Endothelial cell (in vitro differentiated cells): ENCODE measurements at regions not wholly inside any gene's neighbourhood (a gene's known extent, or its start where the extent isn't known, plus 50 kb on each side); places are given as distances from the start of the nearest gene placed in this dataset.
"Not testable (repeated sequence)": the region's sequence is repeated elsewhere in the genome, so short reads cannot be mapped to it uniquely, and the experiment has no call there.

ENCODE experiments used
- DNase-seq: peaks from one replicate; pipeline ENCODE4 v3.0.0; 2021; ENCODE audit warnings: low spot score
- H3K27ac Mint-ChIP-seq: one replicate; pipeline ENCODE4 v1.8.0; 2021; ENCODE audit warnings: mixed read lengths, inconsistent platforms; ENCODE audit not compliant: unreplicated experiment
- H3K27me3 Mint-ChIP-seq: one replicate; pipeline ENCODE4 v1.8.0; 2021; ENCODE audit warnings: mild to moderate bottlenecking, moderate library complexity, mixed read lengths, inconsistent platforms; ENCODE audit not compliant: unreplicated experiment
- H3K36me3 Mint-ChIP-seq: one replicate; pipeline ENCODE4 v1.8.0; 2021; ENCODE audit warnings: mild to moderate bottlenecking, low read depth, mixed read lengths, inconsistent platforms; ENCODE audit not compliant: unreplicated experiment
- H3K4me1 Mint-ChIP-seq: one replicate; pipeline ENCODE4 v1.8.0; 2021; ENCODE audit warnings: mild to moderate bottlenecking, mixed read lengths, inconsistent platforms; ENCODE audit not compliant: unreplicated experiment
- H3K4me3 Mint-ChIP-seq: one replicate; pipeline ENCODE4 v1.8.0; 2021; ENCODE audit warnings: mild to moderate bottlenecking, mixed read lengths, inconsistent platforms; ENCODE audit not compliant: unreplicated experiment
- H3K9me3 Mint-ChIP-seq: one replicate; pipeline ENCODE4 v1.8.0; 2021; ENCODE audit warnings: mixed read lengths, inconsistent platforms; ENCODE audit not compliant: unreplicated experiment
- TF ChIP-seq, protein P1 (sequence below): fragments of 200-600 bp; sonication (generic); IDR thresholded peaks from one replicate; pipeline ENCODE4 v1.5.0; 2021; ENCODE audit warnings: antibody characterized with exemption; ENCODE audit not compliant: unreplicated experiment

DNA sequence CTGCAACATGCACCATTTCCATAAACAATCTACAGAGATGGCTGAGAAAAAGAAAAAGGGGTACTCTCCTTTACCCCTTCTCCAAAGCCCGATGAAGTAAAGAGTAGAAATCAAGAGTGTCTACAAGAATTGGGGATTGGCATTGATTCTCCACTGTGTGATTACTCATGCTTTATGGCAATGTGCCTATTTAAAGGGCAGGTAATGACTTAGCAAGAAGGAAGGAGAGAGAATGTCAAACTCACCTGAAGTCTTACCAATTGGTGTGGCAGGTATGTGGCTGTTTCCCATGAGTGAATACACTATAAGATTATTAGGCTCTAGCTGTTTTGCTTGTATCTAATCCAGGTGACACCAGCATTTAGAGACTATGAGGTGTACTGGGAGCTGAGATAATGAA is 275.3 kb downstream of the CCER1 start:
- H3K36me3 Mint-ChIP-seq = no peaks in the 10 kb centered on the region
- TF ChIP-seq, protein P1, sequence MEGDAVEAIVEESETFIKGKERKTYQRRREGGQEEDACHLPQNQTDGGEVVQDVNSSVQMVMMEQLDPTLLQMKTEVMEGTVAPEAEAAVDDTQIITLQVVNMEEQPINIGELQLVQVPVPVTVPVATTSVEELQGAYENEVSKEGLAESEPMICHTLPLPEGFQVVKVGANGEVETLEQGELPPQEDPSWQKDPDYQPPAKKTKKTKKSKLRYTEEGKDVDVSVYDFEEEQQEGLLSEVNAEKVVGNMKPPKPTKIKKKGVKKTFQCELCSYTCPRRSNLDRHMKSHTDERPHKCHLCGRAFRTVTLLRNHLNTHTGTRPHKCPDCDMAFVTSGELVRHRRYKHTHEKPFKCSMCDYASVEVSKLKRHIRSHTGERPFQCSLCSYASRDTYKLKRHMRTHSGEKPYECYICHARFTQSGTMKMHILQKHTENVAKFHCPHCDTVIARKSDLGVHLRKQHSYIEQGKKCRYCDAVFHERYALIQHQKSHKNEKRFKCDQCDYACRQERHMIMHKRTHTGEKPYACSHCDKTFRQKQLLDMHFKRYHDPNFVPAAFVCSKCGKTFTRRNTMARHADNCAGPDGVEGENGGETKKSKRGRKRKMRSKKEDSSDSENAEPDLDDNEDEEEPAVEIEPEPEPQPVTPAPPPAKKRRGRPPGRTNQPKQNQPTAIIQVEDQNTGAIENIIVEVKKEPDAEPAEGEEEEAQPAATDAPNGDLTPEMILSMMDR = no peak
- H3K27me3 Mint-ChIP-seq = no peaks in the 10 kb centered on the region
- no peaks in the 10 kb centered on the region for H3K9me3 Mint-ChIP-seq
- H3K27ac Mint-ChIP-seq = no peak overlapping the region
- DNase-seq = no peak
- no peaks in the 10 kb centered on the region for H3K4me1 Mint-ChIP-seq
- H3K4me3 Mint-ChIP-seq = no peak overlapping the region

DNA sequence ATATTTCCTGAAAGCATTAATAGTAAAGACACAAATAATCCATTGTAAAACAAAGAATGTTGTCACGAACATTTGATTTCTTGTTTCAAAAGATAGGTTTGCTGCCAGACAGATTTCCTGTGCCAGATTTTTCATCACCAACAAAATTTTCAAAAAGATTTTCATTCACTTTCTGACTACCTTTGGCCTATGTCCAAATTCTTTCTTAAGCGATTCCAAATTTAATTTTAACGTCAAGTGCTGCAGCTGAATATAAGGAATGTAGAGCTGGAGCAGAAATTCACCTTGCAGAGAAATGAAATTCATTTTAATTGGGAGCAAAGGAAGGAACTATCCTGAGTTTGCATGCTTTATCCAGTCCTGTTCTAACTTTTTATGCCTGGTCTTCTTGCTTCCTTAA is 277.4 kb downstream of the CCER1 start:
- no peak for DNase-seq
- H3K27me3 Mint-ChIP-seq = no peaks in the 10 kb centered on the region
- TF ChIP-seq, protein P1 = no peak
- H3K9me3 Mint-ChIP-seq = no peaks in the 10 kb centered on the region
- no peak overlapping the region for H3K4me3 Mint-ChIP-seq
- no peaks in the 10 kb centered on the region for H3K4me1 Mint-ChIP-seq
- H3K27ac Mint-ChIP-seq = no peak overlapping the region
- no peaks in the 10 kb centered on the region for H3K36me3 Mint-ChIP-seq

DNA sequence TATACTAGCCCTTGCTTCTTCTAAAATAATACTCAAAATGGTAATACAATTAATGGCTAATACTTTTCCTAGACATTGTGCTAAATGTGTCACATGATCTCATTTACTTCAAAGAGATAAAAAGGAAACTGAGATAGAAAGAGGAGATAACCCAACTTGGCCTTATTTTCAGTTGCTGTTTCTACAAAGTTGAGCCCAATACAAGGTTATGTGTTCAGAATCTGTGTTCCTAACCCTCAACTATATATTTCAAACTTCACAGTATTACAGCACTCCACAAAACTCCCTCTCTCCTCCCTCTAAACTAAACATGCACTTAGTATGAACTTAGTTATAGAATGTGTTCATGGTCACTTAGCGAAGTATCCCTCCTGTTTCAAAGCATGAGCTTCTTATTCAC is 277.9 kb downstream of the CCER1 start:
- Mint-ChIP-seq H3K4me3 (no peak overlapping the region), H3K27me3 (no peaks in the 10 kb centered on the region), H3K36me3 (no peaks in the 10 kb centered on the region), H3K9me3 (no peaks in the 10 kb centered on the region), H3K4me1 (no peaks in the 10 kb centered on the region), H3K27ac (no peak overlapping the region)
- no peak for DNase-seq
- TF ChIP-seq, protein P1 = no peak

DNA sequence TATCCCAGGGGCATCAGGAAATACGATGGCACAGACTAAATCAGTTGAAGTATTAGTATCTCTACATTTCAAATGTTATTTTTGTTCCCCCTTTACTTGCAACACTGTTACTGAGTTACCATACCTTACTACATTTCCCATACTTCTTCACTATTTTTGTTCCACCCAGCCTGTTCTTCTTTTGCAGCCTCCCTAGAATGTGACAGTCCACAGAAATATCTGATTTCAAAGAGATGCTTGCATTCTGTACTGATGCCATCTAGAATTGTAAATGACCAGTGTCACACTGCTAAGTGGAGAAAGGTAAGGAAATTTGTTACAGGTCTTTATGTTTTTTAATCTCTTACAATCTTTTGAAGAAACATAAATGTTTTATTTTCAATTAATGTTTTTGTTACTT is 279.9 kb downstream of the CCER1 start:
- no peaks in the 10 kb centered on the region for H3K36me3 Mint-ChIP-seq
- H3K4me3 Mint-ChIP-seq = no peak overlapping the region
- H3K4me1 Mint-ChIP-seq = no peaks in the 10 kb centered on the region
- DNase-seq = no peak
- H3K27ac Mint-ChIP-seq = no peak overlapping the region
- no peaks in the 10 kb centered on the region for H3K9me3 Mint-ChIP-seq
- TF ChIP-seq, protein P1 = no peak
- H3K27me3 Mint-ChIP-seq = no peaks in the 10 kb centered on the region

DNA sequence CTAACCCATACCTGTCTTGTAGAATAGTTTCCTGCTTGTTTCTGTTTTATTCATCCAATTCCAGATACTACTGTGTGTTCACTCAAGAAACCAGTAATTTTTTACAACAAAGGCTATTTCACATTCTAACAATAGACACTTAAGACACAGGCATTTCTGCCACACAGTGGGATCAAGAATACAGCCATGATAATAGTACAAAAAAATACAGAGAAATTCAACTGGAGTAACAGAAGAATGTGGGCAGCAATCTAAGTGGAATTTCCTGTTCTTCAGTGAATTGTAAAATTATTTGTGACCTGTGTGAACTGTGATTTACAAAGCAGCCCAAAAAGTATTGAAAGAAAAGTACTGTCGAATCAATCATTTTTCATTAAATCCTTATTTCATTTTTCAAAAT is 282.9 kb downstream of the CCER1 start:
- no peak overlapping the region for H3K27ac Mint-ChIP-seq

DNA sequence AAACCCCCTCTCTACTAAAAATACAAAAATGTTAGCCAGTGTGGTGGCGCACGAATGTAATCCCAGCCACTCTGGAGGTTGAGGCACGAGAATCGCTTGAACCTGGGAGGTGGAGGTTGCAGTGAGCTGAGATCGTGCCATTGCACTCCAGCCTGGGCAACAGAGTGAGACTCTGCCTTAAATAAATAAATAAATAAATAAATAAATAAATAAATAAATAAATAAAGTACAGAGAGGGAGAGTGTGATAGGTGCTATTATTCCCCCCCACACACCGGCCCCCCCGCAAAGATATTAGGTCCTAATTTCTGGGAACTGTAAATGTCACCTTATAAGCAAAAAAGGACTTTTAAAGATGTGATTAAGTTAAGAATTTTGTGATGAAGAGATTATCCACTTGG is 291.0 kb downstream of the CCER1 start:
- H3K4me1 Mint-ChIP-seq, H3K36me3 Mint-ChIP-seq, H3K27me3 Mint-ChIP-seq, H3K9me3 Mint-ChIP-seq, H3K4me3 Mint-ChIP-seq, DNase-seq, H3K27ac Mint-ChIP-seq: not testable (repeated sequence)

More for the DNA sequence above, 282.9 kb downstream of the CCER1 start:
- H3K27me3 Mint-ChIP-seq = no peaks in the 10 kb centered on the region
- H3K4me1 Mint-ChIP-seq = no peaks in the 10 kb centered on the region
- TF ChIP-seq, protein P1 = no peak
- no peaks in the 10 kb centered on the region for H3K9me3 Mint-ChIP-seq
- no peaks in the 10 kb centered on the region for H3K36me3 Mint-ChIP-seq
- no peak overlapping the region for H3K4me3 Mint-ChIP-seq
- DNase-seq = no peak
